PC-9 (cell line): ENCODE measurements at regions not wholly inside any gene's neighbourhood (a gene's known extent, or its start where the extent isn't known, plus 50 kb on each side); places are given as distances from the start of the nearest gene placed in this dataset.

Experiments used
- BruUV-seq: library from RNA; stranded (reverse); fragments of 400-500 nt; replicated peaks from 2 replicates; lab custom pipeline; 2021; lab: Mats Ljungman, UMichigan
- CTCF ChIA-PET: fragments of 300-600 bp; sonication (Branson Sonifier 250); formaldehyde crosslinking; loops from one replicate; lab custom pipeline; 2022; ENCODE audit warnings: antibody characterized with exemption; lab: Charles Lee
- POLR2A ChIA-PET: fragments of 300-600 bp; sonication (Branson Sonifier 250); formaldehyde crosslinking; loops from one replicate; lab custom pipeline; 2022; ENCODE audit warnings: antibody characterized with exemption; ENCODE audit not compliant: unreplicated experiment; lab: Charles Lee
- DNase-seq, 2 experiments: peaks; one replicate each; pipeline versions ENCODE4 v3.0.0 to v3.0.0-alpha.2; 2015 to 2022; ENCODE audit warnings: mixed read lengths in 1 of 2
- H2AFZ ChIP-seq: fragments of 200-600 bp; sonication (generic); 2 replicates; pipeline ENCODE4 v1.8.1; 2017; ENCODE audit warnings: antibody characterized with exemption
- H3F3A ChIP-seq: fragments of 200-600 bp; sonication (generic); 2 replicates; pipeline ENCODE4 v1.8.1; 2017; ENCODE audit warnings: antibody characterized with exemption, mild to moderate bottlenecking, low read depth; ENCODE audit not compliant: insufficient read depth
- H3K27ac ChIP-seq: fragments of 200-600 bp; sonication (generic); 2 replicates; pipeline ENCODE4 v1.6.1; 2016; ENCODE audit warnings: mixed run types
- H3K27me3 ChIP-seq: fragments of 200-600 bp; sonication (generic); 2 replicates; pipeline ENCODE4 v1.6.1; 2016; ENCODE audit warnings: low read depth, mixed run types; ENCODE audit not compliant: insufficient read depth
- H3K36me3 ChIP-seq: fragments of 200-600 bp; sonication (generic); 2 replicates; pipeline ENCODE4 v1.6.1; 2016; ENCODE audit warnings: low read depth, mixed run types
- H3K4me1 ChIP-seq: fragments of 200-600 bp; sonication (generic); replicated peaks from 2 replicates; pipeline ENCODE4 v1.6.1; 2016; ENCODE audit warnings: mixed run types; ENCODE audit not compliant: insufficient read depth
- H3K4me2 ChIP-seq: fragments of 200-600 bp; sonication (generic); 2 replicates; pipeline ENCODE4 v1.6.1; 2017; ENCODE audit warnings: mixed run types
- H3K4me3 ChIP-seq: fragments of 200-600 bp; sonication (generic); 2 replicates; pipeline ENCODE4 v1.6.1; 2016; ENCODE audit warnings: mixed run types
- H3K79me2 ChIP-seq: fragments of 200-600 bp; sonication (generic); 2 replicates; pipeline ENCODE4 v1.6.1; 2017; ENCODE audit warnings: low read depth, mixed run types
- H3K9me2 ChIP-seq: fragments of 200-600 bp; sonication (generic); 2 replicates; pipeline ENCODE4 v1.8.1; 2017; ENCODE audit warnings: mild to moderate bottlenecking; ENCODE audit not compliant: insufficient read depth
- H3K9me3 ChIP-seq: fragments of 200-600 bp; sonication (generic); 2 replicates; pipeline ENCODE4 v1.8.1; 2016; ENCODE audit warnings: low read depth; ENCODE audit not compliant: insufficient read depth
- H4K20me1 ChIP-seq: fragments of 200-600 bp; sonication (generic); 2 replicates; pipeline ENCODE4 v1.8.1; 2017; ENCODE audit not compliant: insufficient read depth
- EZH2 ChIP-seq: fragments of 200-600 bp; sonication (generic); IDR thresholded peaks from 2 replicates; pipeline ENCODE4 v1.8.0; 2017; ENCODE audit warnings: antibody characterized with exemption, low read depth
- intact Hi-C: fragments of 100-400 bp; cut with micrococcal nuclease; formaldehyde crosslinking; loops from one replicate; pipeline ENCODE4 v1.10.0; 2022; ENCODE audit not compliant: unreplicated experiment
- TF ChIP-seq, protein P1 (sequence below): fragments of 200-600 bp; sonication (generic); conservative IDR thresholded peaks from 2 replicates; pipeline ENCODE4 v1.6.1; 2017; ENCODE audit warnings: mixed run types, antibody characterized with exemption, mild to moderate bottlenecking, moderate library complexity

GRCh38 chr7:67777119-67777518 lies 780.5 kb downstream of the TYW1 start:
- no peak overlapping the region for H2AFZ ChIP-seq
- intact Hi-C loops = no loop called here
- TF ChIP-seq, protein P1, sequence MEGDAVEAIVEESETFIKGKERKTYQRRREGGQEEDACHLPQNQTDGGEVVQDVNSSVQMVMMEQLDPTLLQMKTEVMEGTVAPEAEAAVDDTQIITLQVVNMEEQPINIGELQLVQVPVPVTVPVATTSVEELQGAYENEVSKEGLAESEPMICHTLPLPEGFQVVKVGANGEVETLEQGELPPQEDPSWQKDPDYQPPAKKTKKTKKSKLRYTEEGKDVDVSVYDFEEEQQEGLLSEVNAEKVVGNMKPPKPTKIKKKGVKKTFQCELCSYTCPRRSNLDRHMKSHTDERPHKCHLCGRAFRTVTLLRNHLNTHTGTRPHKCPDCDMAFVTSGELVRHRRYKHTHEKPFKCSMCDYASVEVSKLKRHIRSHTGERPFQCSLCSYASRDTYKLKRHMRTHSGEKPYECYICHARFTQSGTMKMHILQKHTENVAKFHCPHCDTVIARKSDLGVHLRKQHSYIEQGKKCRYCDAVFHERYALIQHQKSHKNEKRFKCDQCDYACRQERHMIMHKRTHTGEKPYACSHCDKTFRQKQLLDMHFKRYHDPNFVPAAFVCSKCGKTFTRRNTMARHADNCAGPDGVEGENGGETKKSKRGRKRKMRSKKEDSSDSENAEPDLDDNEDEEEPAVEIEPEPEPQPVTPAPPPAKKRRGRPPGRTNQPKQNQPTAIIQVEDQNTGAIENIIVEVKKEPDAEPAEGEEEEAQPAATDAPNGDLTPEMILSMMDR = no peak
- no peak for TF ChIP-seq EZH2
- no peaks in the 10 kb centered on the region for H3K9me3 ChIP-seq
- no peak overlapping the region for H3K4me3 ChIP-seq
- POLR2A ChIA-PET = no interaction called here
- H3K27me3 ChIP-seq = peaks cover 22% of the 10 kb centered on the region; the same call in 1 of the 2 replicates
- no peaks in the 10 kb centered on the region for H3K79me2 ChIP-seq
- H3K4me2 ChIP-seq = no peak overlapping the region
- DNase-seq = no peak
- no peaks in the 10 kb centered on the region for H4K20me1 ChIP-seq
- BruUV-seq = no TSS peak
- no peaks in the 10 kb centered on the region for H3F3A ChIP-seq
- no peaks in the 10 kb centered on the region for H3K4me1 ChIP-seq
- CTCF ChIA-PET = no interaction called here
- H3K27ac ChIP-seq = no peak overlapping the region
- H3K9me2 ChIP-seq = no peaks in the 10 kb centered on the region
- no peaks in the 10 kb centered on the region for H3K36me3 ChIP-seq

DNA sequence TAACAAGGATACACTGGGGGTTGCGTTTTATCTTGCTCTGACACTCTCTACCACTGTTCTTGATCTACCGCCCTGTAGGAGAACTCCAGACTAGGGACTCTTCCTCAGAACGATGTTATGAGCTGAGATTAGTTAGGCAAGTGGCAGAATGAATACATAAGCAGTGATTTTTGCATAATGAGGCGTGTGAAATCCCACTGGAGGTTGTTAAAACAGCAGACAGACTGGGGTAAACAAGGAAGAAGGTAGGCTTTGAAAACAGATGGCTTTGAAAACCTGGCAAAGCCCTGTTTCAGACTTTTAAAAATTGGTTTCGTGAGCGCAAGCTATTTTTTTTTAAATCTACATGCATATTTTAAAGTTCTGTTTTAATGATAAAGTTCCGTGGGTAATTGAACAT lies 785.2 kb downstream of the TYW1 start:
- no peaks in the 10 kb centered on the region for H4K20me1 ChIP-seq
- TF ChIP-seq EZH2 = no peak
- TF ChIP-seq, protein P1 = no peak
- no peaks in the 10 kb centered on the region for H3K79me2 ChIP-seq
- intact Hi-C loops = no loop called here
- no peak overlapping the region for H3K4me3 ChIP-seq
- no peaks in the 10 kb centered on the region for H3K4me1 ChIP-seq
- no peak for DNase-seq
- ChIA-PET CTCF (no interaction called here), POLR2A (no interaction called here)
- H3K9me2 ChIP-seq = no peaks in the 10 kb centered on the region
- H3K27me3 ChIP-seq = peaks cover 8% of the 10 kb centered on the region; the same call in 1 of the 2 replicates
- H3K9me3 ChIP-seq = no peaks in the 10 kb centered on the region
- no peak overlapping the region for H3K27ac ChIP-seq
- no peaks in the 10 kb centered on the region for H3K36me3 ChIP-seq
- H3K4me2 ChIP-seq = no peak overlapping the region
- H2AFZ ChIP-seq = no peak overlapping the region
- H3F3A ChIP-seq = no peaks in the 10 kb centered on the region
- BruUV-seq = no TSS peak

GRCh38 chr7:67786021-67786420 lies 789.4 kb downstream of the TYW1 start:
- CTCF ChIA-PET = no interaction called here
- Histone ChIP-seq H3K9me3 (no peaks in the 10 kb centered on the region), H4K20me1 (no peaks in the 10 kb centered on the region), H3K4me2 (no peak overlapping the region), H3K4me1 (no peaks in the 10 kb centered on the region), H3K27ac (no peak overlapping the region), H3K27me3 (peaks cover 23% of the 10 kb centered on the region), H3K9me2 (no peaks in the 10 kb centered on the region), H2AFZ (no peak overlapping the region), H3K36me3 (no peaks in the 10 kb centered on the region), H3K79me2 (no peaks in the 10 kb centered on the region), H3K4me3 (no peak overlapping the region), H3F3A (no peaks in the 10 kb centered on the region)
- DNase-seq = no peak
- BruUV-seq = no TSS peak
- intact Hi-C loops = no loop called here
- POLR2A ChIA-PET = no interaction called here
- TF ChIP-seq EZH2 = no peak
- TF ChIP-seq, protein P1 = no peak
